ENCODE measurements at regions not wholly inside any gene's neighbourhood (a gene's known extent, or its start where the extent isn't known, plus 50 kb on each side); places are given as distances from the start of the nearest gene placed in this dataset.
"Not testable (repeated sequence)": the region's sequence is repeated elsewhere in the genome, so short reads cannot be mapped to it uniquely, and the experiment has no call there.

- TF ChIP-seq CTCF (IDR thresholded peaks at IDR 0.05; ENCODE audit: borderline replicate concordance): no peak
- intact Hi-C loops (cut with micrococcal nuclease): no loop called here
- DNase-seq: no peak
- Histone ChIP-seq H3K36me3 (no peaks in the 10 kb centered on the region), H3K27ac (replicated peaks) (no peak overlapping the region), H3K27me3 (ENCODE audit: low read depth) (peaks cover 100% of the 10 kb centered on the region), H3K4me3 (no peak overlapping the region), H3K4me1 (no peaks in the 10 kb centered on the region), H3K9me3 (replicated peaks) (peaks cover 8% of the 10 kb centered on the region)
Observed at GRCh38 chr6:27601668-27602254, 128.9 kb upstream of the ZNF184 start.

GRCh38 chr6:27599859-27600532, 127.1 kb upstream of the ZNF184 start:
- no peak for DNase-seq
- Histone ChIP-seq H3K27ac (replicated peaks) (no peak overlapping the region), H3K9me3 (replicated peaks) (peaks cover 8% of the 10 kb centered on the region), H3K4me1 (no peaks in the 10 kb centered on the region), H3K27me3 (ENCODE audit: low read depth) (peaks cover 100% of the 10 kb centered on the region), H3K36me3 (no peaks in the 10 kb centered on the region), H3K4me3 (no peak overlapping the region)
- intact Hi-C loops (cut with micrococcal nuclease): no loop called here
- TF ChIP-seq CTCF (IDR thresholded peaks at IDR 0.05; ENCODE audit: borderline replicate concordance): no peak

GRCh38 chr6:27597031-27597567, 124.2 kb upstream of the ZNF184 start:
- intact Hi-C loops (cut with micrococcal nuclease): not testable (repeated sequence)

GRCh38 chr6:27593861-27594260, 121.0 kb upstream of the ZNF184 start:
- no peak overlapping the region for H3K27ac ChIP-seq (replicated peaks)
- H3K36me3 ChIP-seq: no peaks in the 10 kb centered on the region
- H3K4me1 ChIP-seq: no peaks in the 10 kb centered on the region
- peaks cover 100% of the 10 kb centered on the region for H3K27me3 ChIP-seq (ENCODE audit: low read depth)
- TF ChIP-seq CTCF (IDR thresholded peaks at IDR 0.05; ENCODE audit: borderline replicate concordance): no peak
- no peak for DNase-seq
- H3K9me3 ChIP-seq (replicated peaks): no peaks in the 10 kb centered on the region
- intact Hi-C loops (cut with micrococcal nuclease): no loop called here
- H3K4me3 ChIP-seq: no peak overlapping the region

More at GRCh38 chr6:27597031-27597567, 124.2 kb upstream of the ZNF184 start:
- DNase-seq; H3K4me3 ChIP-seq; H3K27ac ChIP-seq (replicated peaks); H3K9me3 ChIP-seq (replicated peaks); H3K4me1 ChIP-seq; H3K36me3 ChIP-seq: not testable (repeated sequence)
- H3K27me3 ChIP-seq (ENCODE audit: low read depth): peaks cover 100% of the 10 kb centered on the region

- intact Hi-C loops (cut with micrococcal nuclease): no loop called here
- H3K27me3 ChIP-seq (ENCODE audit: low read depth): peaks cover 100% of the 10 kb centered on the region
- no peak for TF ChIP-seq CTCF (IDR thresholded peaks at IDR 0.05; ENCODE audit: borderline replicate concordance)
- H3K4me3 ChIP-seq: no peak overlapping the region
- H3K27ac ChIP-seq (replicated peaks): no peak overlapping the region
- H3K4me1 ChIP-seq: no peaks in the 10 kb centered on the region
- H3K9me3 ChIP-seq (replicated peaks): no peaks in the 10 kb centered on the region
- no peaks in the 10 kb centered on the region for H3K36me3 ChIP-seq
- DNase-seq: no peak
Observed at GRCh38 chr6:27593200-27593818, 120.4 kb upstream of the ZNF184 start.
